Stimulated activated CD8-positive, alpha-beta memory T cell treated with anti-CD3 and anti-CD28 coated beads, Interleukin-7, amount 100 ng/mL, for 48 hours (primary cell): ENCODE measurements at regions not wholly inside any gene's neighbourhood (a gene's known extent, or its start where the extent isn't known, plus 50 kb on each side); places are given as distances from the start of the nearest gene placed in this dataset.

ENCODE experiments used
- DNase-seq, 2 donors: peaks; one replicate each; pipeline ENCODE4 v3.0.0-alpha.2; 2020; ENCODE audit warnings: low read depth in 1 of 2; ENCODE audit errors: extremely low read depth in 1 of 2

DNA sequence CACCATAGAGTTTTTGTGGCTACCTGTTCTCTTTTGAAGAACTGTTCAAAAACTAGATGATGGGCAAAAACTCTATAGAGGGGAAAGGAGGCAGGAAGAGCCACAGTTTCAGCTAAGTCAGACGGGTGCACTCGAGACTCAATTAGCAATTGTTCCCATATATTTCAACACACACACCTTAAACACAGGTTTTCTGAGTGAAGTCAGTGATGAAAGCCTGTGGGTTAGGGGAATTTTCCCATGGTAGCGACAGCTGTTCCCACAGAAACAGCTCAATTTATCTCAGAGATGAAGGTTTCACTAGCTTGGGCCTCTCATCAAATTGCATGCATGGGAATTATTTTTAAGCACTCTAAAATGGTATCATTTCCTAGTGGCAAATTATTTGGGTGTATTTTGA lies 143.4 kb downstream of the ZIC5 start:
- no peak for DNase-seq

DNA sequence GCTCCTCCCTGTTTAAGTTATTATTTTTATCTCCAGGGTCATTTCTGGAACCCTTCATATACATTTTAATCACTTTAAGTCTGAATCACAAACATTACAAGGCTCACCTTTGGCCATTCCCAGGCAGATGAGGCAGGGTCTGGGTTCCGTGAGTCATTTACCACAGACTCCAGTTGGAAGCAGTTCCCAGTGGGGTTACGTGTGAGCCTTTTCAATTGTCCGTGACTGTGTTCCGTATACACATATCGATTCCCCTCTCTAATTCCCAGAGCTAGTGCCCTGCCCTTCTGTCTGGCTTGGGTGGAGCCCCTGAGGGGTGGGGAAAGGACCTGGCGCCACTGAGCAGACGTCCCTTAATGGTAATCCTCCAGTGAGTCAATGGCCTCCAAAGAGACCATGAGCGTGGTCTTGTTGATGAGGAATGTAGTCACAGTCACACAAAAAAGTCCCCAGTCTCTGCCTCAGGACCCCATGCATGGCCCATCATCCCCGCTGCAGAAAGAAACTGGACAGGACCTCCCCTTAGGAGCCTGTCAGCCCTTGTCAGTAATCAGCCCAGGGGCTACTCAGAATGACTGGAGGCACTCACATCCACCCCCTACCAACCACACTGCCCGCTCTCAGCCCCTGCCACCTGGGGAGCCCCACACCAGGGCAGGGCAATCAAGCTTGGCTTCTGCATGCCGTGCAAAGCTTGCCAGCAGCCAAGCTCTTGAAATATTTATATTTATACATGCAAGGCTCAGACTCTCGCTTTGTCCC lies 144.4 kb downstream of the ZIC5 start:
- no peak for DNase-seq

DNA sequence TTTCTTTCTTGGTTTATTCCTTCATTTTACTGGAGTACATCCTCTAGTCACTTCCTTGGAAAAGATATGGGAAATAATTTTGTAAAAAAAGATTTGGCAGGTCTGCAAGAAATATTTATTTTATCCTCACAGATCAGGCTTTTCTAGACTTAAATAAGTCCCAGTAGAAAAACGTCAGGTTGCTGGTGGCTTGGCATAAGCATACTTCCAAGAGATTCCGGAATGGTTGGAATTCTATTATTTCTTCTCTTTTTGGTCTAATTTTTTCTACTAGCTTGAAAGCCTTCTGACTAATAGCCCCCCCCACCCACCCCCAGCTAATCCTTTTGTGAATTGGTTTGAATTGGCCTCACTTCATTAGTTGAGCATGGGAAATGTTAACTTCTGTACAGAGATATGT lies 147.6 kb downstream of the ZIC5 start:
- no peak for DNase-seq

DNA sequence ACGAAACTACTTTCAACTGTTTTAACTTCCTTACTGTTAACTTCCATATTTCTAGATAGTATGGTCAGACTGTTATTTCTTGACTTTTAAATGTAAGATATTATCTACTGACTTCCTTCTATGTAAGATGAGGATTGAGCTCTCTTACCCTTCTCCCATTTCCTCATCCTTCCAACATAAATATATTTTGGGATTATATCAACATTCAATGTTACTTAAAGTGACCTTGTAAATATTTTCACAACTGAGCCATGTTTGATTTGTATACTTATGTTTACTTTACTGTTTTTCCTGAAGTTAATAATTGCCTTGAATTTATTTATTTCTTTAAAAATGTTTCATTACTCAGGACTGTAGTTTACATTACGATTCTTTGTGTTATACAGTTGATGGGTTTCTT lies 148.7 kb downstream of the ZIC5 start:
- no peak for DNase-seq

DNA sequence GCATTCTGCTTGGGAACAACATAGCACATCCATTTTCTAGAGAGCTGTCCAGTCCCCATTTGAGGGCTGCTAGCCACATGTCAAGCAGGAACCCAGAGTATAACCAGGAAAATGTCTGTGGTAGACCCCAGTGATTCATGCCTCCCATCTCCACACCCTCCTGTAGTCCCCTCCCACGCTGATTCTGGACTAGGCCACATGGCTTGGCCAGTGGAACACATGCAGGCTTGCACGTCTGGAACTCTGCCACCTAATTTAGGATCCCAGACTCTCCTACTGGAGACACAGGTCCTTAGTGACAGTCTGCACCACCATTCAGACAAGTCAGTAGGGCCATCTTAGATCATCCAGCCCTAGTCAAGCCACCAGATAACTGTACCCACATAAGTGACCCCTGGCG lies 149.8 kb downstream of the ZIC5 start:
- no peak for DNase-seq

DNA sequence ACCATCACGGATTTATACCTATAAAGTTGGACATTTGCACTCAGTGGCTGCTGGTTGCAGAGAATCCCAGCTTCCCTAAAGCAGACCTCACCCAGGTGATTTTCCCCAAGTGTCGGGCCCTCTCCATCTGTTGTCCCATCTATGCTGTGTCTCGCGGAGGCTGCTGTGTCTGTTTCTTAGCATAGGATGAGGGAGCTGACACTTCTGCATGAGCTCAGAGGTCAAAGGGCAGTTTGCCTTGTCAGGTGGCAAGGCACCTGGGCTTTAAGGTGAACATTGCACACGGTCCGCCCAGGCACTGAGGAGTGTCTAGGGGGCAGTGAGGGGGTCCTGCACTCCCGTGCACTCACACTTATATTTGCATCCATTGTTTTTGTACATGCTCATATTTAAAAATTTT lies 151.6 kb downstream of the ZIC5 start:
- no peak for DNase-seq

DNA sequence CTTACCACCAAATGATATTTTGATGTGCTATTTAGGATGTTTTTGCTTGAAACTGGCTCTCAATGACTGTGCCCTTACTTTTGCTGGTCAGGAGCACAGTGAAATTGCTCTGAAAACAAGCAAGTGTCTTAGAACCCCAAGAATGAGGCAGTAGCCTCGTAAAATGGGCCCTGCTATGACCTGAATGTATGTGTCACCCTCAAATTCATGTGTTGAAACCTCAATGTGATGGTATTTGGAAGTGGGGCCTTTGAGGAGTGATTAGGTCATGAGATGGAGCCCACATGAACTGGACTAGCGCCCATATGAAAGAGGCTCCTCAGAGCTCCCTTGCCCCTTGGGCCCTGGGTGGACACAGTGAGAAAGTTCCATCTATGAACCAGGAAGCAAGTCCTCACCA lies 155.2 kb downstream of the ZIC5 start:
- no peak for DNase-seq

DNA sequence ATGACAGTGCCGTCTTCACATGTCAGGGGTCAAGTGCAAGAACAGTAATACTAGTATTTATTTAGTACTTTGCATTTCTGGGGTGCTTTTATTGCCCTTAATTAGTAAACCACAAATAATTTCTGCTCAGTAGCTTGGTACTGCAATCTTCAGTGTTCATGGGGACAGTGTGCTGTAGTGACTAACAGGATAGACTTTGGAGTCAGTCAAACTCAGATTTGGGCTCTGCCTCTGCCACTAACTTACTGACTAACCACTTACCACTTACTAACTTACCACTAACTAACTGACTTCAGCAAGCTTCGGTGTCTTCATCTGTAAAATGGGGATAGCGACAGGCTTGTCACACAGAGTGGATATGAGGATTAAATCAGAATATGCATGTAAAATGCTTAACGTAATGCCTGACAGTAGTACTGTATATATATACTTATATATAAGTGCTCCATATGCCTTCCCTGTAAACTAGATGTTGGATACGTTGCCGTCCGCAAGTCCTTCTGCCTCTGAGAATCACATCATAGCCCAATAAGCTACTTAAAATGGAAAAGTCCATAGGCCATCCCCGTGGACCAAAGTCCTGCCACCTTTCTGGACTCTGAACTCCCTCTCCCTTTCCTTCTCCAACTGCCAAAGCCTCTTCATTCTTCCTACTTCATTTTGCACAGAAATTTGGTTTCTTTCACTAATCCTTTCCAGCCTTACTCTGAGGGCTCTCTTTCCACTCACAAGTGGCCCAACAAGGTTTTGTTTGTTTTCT lies 158.1 kb downstream of the ZIC5 start:
- no peak for DNase-seq

DNA sequence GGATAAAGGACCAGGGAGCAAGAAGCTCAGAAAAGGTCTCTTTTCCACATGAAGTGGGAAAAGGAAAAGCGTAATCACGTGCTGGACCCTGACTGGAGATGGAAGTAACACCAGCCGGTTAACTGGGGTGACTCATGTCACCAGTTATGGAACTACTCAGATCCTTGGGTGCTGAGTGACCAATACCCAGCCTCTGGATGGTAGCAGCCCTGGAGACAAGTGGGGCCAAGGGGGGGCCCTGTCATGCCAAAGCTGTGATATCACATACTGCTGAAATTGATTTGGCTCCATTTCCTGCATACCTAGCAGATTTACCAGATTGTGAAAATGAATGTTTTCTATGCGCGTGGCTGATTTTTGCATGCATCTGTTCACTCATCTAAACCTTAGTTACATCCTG lies 158.9 kb downstream of the ZIC5 start:
- no peak for DNase-seq

DNA sequence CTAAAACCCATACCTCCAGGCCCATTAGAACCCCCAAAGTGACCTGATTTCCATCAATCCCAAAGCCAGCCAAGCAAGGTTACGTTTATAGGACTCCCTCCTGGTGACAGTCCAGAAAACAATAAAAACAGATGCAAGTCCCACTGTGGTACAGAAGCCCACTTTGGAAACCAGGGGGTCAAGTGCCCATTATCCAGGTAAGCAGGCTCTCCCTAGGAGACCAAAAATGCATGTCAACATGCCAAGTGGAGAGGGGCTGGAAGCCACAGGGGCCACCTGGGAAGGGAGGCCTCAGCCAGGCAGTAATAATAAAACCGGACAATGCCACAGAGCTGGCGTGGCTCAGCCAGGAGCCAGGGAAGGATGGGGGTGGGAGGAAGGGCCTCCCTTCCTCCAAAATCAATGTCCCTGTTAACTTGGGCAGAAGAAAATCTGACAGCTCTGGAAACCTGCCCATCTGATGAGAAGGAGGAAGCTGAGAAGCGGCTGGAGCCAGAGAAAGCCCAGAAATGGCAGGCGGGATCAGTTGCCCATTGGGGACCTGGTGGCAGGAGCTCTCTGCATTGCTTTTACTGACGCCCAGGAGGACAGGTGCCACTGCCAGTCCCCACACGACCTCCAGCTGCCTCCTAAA lies 160.4 kb downstream of the ZIC5 start:
- no peak for DNase-seq

DNA sequence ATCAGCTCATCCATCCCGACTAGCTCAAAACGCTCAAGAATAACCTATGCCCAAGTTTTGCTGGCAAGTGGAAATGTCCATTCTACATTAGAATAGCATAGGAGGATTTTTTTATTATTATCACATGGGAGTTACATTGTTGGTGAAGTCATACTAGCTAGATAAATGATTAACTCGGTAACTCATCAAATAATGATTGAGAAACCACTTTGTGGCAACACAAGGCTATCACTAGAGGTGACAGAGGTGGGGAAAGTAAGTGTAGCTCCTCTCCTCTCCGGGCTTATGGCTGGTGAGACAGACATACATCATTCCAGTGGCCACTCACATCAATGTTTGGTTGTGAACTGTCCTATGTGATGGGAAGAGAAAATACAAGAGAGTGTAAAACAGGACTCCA lies 161.6 kb downstream of the ZIC5 start:
- no peak for DNase-seq

DNA sequence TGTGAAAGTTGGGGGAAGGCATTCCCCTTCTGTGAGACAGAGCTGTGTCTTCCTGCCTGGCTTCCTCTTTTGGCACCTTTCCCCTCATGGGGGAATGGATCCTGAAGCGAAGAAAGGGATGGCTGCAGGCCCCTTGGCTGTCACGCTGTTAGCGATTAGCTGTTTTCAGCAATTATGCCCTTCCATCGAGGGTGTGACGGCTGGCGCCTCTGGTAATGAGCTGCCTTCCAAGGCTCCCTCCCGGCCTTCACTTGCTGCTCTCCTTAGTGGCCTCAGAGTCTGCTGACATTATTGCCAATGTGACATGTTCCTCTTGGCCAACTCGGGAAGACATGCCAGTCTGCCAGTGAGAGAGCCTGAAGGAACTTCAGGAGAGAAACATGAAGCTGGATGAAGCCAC lies 162.1 kb downstream of the ZIC5 start:
- no peak for DNase-seq

DNA sequence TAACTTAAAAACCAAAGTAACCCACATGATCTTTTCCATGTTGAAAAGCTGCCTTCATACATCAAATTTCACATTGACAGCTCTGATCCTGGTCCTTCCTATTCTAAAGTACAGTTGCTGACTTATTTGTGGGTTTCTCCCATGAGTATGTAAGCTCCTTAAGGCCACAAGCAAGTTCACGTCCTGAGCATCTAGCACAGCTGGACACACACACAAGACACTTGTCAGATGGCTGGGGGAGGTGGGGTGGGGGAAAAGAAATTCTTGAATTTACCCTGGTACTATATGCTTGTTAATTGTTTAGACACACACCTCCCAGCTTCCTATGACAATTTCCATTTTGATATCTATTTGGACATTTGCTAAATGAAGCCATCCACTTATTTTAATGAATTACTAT lies 162.8 kb downstream of the ZIC5 start:
- no peak for DNase-seq

DNA sequence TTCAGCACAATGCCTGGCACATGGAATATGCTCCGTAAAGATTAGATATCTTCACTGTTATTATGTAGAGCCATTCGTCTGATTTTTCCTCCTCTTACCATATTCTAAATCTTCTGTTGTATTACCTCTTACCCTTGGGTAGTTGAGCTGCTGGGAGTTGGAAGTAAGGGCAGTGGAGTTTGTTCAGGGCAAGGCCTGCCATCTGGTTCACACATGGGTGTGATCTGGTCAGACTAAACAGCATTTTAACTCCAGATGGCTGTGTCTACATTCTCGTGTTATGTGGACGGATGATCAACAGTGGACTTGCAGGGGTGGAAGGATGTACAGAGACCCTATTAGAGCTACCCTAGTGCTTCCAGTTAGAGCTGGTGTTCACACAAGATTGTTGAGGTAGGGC lies 164.9 kb downstream of the ZIC5 start:
- no peak for DNase-seq

DNA sequence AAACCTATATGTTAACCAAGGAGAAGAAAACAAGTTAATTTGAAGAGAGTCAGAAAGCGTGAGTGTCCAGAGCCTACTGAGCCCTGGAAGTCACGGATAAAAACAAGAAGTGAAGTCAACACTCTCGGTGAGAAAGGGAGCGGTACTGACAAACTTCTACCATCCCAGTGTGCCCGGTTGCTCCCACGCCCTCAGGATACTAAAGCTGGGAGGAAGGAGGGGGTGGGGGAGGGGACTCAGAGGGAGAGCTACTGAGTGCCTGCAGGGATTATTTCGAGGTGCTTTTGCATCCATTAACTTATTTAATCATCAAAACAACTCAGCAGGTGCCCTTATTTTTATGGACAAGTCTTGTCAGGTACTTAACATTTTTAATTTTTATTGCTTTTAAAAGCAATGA lies 166.2 kb downstream of the ZIC5 start:
- DNase-seq, result no peak

DNA sequence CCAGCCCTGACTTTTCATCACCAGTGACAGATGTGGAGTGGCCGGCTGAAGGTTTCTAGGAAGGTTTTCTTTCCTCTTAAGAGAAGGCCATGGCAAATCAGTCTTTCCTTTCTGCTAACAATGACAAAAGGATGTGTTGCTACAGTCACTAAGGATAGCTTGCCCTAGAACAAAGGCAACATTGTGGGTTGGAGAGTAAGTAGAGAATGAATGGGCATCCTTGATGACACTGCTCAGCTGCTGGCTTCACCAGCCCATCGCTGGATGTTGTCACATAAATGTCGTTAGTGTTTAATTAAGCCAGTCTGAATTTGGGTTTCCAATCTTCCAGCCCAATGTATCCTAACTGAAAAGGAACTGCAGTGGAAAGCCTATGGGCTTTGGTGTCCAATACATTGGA lies 168.4 kb downstream of the ZIC5 start:
- DNase-seq, result no peak

DNA sequence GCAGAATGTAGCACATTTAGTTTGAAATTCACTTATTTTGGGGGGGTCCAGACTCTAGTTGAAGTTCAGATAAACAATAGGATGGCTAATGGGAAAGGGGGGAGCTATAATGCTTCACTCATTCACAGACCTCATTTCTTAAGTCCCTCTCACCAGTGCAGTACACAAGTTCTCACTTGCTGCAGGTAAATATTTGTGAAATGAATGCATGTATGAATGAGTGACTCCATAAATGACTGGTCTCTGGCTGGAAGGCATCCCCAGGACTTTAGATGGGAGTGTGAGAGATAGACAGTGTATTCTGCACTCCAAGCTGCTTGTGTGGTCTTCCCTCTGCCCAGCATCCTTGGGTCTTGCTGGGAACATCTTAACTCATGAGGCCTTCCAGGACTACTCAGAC lies 169.2 kb downstream of the ZIC5 start:
- no peak for DNase-seq

DNA sequence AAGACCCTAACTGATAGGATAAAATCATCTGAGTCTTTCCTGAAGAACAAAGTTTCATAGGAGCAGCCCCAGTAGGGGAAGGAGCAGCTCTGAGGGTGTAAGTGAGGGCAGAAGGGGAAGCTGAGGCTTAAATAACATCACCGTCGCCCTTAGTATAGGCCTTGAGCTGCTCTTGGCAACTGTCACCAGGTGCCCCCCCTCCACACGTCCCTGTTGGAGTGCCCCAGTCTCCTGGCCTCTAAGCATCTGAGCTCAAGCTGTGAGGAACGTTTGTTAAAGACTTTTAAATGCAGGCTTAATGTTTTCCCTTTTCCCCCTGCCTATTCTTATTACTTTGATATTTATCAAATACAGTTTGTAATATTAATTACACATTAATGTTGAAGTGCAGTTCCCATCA lies 170.6 kb downstream of the ZIC5 start:
- DNase-seq, result no peak

DNA sequence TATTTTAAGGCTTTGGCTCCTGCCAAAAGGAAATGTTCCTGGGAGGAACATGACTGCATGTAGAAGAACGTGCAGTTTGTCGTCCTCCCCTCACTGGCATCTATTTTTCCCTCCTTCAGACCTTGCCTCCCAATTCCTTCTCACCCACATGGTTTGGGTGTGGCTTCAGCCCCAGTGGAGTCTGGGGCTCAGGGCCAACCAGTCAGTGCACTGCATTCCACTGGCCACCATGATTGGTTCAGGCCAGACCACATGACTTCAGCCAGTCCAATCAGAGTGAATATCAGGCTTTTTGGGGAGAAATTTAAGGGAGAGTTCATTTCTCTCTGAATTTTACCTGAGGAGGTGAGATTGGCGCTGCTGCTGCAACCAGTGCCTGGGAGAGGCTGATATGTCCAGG lies 171.6 kb downstream of the ZIC5 start:
- no peak for DNase-seq

DNA sequence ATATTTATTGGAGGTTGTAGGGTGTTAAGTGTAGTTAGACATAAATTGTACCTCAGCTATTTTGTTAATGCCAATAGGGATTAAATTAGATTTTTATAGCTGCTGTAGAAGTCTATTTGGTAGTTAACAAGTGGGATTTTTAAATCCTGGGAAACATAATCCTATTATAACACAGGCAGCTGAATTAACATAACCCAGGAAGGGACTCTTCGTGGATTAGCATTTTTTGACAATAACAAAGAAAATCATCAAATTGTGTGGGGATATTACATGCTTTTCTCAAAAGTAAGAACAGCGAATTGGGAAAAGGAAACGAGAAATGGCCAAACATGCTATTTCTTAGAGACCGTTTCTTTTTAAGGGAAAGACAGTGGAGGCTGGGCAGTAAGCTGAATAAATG lies 172.8 kb downstream of the ZIC5 start:
- no peak for DNase-seq

DNA sequence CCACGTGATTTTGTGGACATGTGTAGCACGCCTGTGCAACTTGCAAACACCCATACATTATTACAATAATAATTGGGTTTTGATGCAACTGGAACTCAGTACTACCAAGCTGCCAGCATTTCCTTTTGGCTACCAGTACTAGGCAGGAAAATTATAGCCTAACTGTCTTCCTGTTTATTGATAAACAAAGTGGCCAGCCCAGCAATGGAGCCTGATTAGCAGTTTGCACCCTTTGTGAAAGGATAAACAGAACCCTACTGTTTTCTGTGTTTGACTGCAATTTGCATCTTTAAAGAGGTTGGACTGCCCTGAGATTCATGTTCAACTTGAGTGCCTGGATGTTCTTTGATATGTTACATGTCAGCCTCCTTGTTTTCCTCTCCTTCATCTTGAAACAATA lies 173.9 kb downstream of the ZIC5 start:
- no peak for DNase-seq

DNA sequence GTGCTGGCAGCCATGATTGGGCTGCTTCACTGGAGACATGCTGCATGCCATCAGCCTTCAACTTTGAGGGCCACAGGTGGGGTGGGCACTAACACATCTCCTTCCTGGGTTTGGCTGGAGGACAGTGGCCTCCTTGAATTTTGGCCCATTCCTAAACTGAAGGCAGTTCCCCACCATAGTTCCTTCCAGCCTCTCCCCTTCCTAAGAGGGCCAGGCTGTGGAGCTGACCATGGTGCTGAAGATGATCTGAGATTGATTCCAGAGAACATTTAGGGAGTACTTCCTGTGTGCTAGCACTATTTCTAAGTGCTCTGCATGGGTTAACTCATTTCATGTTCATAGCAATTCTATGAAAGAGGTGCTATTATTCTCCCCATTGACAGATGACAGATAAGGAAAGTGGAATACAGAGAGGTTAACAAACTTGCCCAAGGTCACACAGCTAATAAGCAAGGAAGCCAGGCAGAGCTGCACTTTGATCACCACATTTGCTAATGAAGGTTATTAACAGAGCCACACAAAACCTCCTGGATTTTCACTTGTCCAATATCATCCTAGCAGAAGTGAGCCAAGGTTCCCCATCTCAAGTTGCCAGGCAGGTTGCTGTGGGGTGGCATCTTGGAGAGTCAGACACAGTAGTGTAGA lies 175.3 kb downstream of the ZIC5 start:
- no peak for DNase-seq
